A549 (cell line): ENCODE measurements at regions not wholly inside any gene's neighbourhood (a gene's known extent, or its start where the extent isn't known, plus 50 kb on each side); places are given as distances from the start of the nearest gene placed in this dataset.

Source experiments
- ATAC-seq, 2 experiments: fragments of 200-7000 bp in 1 of 2; fragments of >200 bp in 1 of 2; cut with Nextera tagmentation in 1 of 2; cut with Tn5 transposase in 1 of 2; 3 replicates each; pipeline versions ENCODE4 v1.8.0 to v1.9.1; 2018 to 2020; ENCODE audit warnings: mild to moderate bottlenecking in 1 of 2, moderate library complexity in 1 of 2
- CTCF ChIA-PET: fragments of 300-600 bp; sonication (Branson Sonifier 250); formaldehyde crosslinking; extraction: SDS; loops from one replicate; lab custom pipeline; 2021; ENCODE audit warnings: antibody characterized with exemption, inconsistent platforms; lab: Yijun Ruan, JAX
- POLR2A ChIA-PET: fragments of 350-600 bp; formaldehyde crosslinking; extraction: SDS; loops from one replicate; lab custom pipeline; 2021; ENCODE audit warnings: antibody characterized with exemption, inconsistent platforms; lab: Yijun Ruan, JAX
- DNase-seq, 2 experiments: peaks; one replicate each; pipeline versions ENCODE4 v3.0.0 to v3.0.0-alpha.2; 2011 to 2016; ENCODE audit warnings: low read depth in 1 of 2, low spot score in 1 of 2
- FAIRE-seq: peaks from 2 replicates; lab custom pipeline; 2011; peaks lifted over from hg19 to GRCh38; lab: Jason Lieb, UNC
- H3K27ac ChIP-seq, 2 experiments: fragments of >200 bp; sonication (Bioruptor Twin); formaldehyde crosslinking; 3 replicates each; pipeline ENCODE4 v1.5.1; 2016 to 2017
- H3K4me1 ChIP-seq: fragments of >200 bp; sonication (Bioruptor Twin); formaldehyde crosslinking; 3 replicates; pipeline ENCODE4 v1.6.1; 2016
- H3K4me2 ChIP-seq: fragments of >200 bp; sonication (Bioruptor Twin); formaldehyde crosslinking; 3 replicates; pipeline ENCODE4 v1.6.1; 2016
- H3K4me3 ChIP-seq: fragments of >200 bp; sonication (Bioruptor Twin); formaldehyde crosslinking; 3 replicates; pipeline ENCODE4 v1.5.1; 2016
- H3K9me3 ChIP-seq: fragments of >200 bp; sonication (Bioruptor Twin); formaldehyde crosslinking; 3 replicates; pipeline ENCODE4 v1.6.1; 2016
- CBX2 ChIP-seq: fragments of 200-600 bp; sonication (generic); IDR thresholded peaks from 2 replicates; pipeline ENCODE4 v1.6.1; 2016; ENCODE audit warnings: low read depth, mild to moderate bottlenecking, borderline replicate concordance
- CBX8 ChIP-seq: fragments of 200-600 bp; sonication (generic); IDR thresholded peaks from 2 replicates; pipeline ENCODE4 v1.6.1; 2016
- CTCF ChIP-seq: fragments of >200 bp; sonication (Bioruptor Twin); formaldehyde crosslinking; IDR thresholded peaks from 3 replicates; pipeline ENCODE4 v1.5.1; 2016
- EHMT2 ChIP-seq: fragments of 200-600 bp; sonication (generic); IDR thresholded peaks from 2 replicates; pipeline ENCODE4 v1.6.1; 2016; ENCODE audit warnings: antibody characterized with exemption, low read depth, mild to moderate bottlenecking, moderate library complexity
- ESRRA ChIP-seq: fragments of 150-350 bp; IDR thresholded peaks from 2 replicates; pipeline ENCODE4 v1.6.1; 2014; ENCODE audit warnings: mild to moderate bottlenecking, low read length, borderline replicate concordance
- FOSB ChIP-seq: fragments of 250-450 bp; sonication (Bioruptor Pico); IDR thresholded peaks from 2 replicates; pipeline ENCODE4 v1.5.0; 2020; ENCODE audit warnings: mild to moderate bottlenecking, moderate library complexity
- GATA3 ChIP-seq: IDR thresholded peaks from 2 replicates; pipeline ENCODE4 v1.6.1; 2012; ENCODE audit warnings: borderline replicate concordance
- HEYL ChIP-seq: fragments of 250-450 bp; sonication (Bioruptor Pico); IDR thresholded peaks from 2 replicates; pipeline ENCODE4 v1.8.0; 2021; ENCODE audit warnings: mild to moderate bottlenecking, moderate library complexity
- HOXB13 ChIP-seq: fragments of 250-450 bp; sonication (Bioruptor Pico); IDR thresholded peaks from 2 replicates; pipeline ENCODE4 v1.5.0; 2020; ENCODE audit warnings: low read depth, mild to moderate bottlenecking, moderate library complexity
- KDM5A ChIP-seq: fragments of 200-600 bp; sonication (generic); IDR thresholded peaks from 2 replicates; pipeline ENCODE4 v1.6.1; 2016; ENCODE audit warnings: antibody characterized with exemption, mild to moderate bottlenecking
- MAFK ChIP-seq: fragments of 450-650 bp; IDR thresholded peaks from 2 replicates; pipeline ENCODE4 v1.6.1; 2014; ENCODE audit not compliant: partially characterized antibody
- NFE2L2 ChIP-seq: fragments of 150-350 bp; conservative IDR thresholded peaks from 2 replicates; pipeline ENCODE4 v1.6.1; 2014; ENCODE audit warnings: low read length
- NPAS2 ChIP-seq: fragments of 250-450 bp; sonication (Bioruptor Pico); IDR thresholded peaks from 2 replicates; pipeline ENCODE4 v1.8.0; 2022; ENCODE audit warnings: mild to moderate bottlenecking, moderate library complexity, borderline replicate concordance
- PBX3 ChIP-seq: IDR thresholded peaks from 2 replicates; pipeline ENCODE4 v1.6.1; 2012
- PHF8 ChIP-seq: fragments of 200-600 bp; sonication (generic); IDR thresholded peaks from 2 replicates; pipeline ENCODE4 v1.6.1; 2016; ENCODE audit warnings: low read depth, mild to moderate bottlenecking, antibody characterized with exemption, moderate library complexity, borderline replicate concordance
- RAD21 ChIP-seq, 2 experiments: fragments of >200 bp in 1 of 2; sonication (Bioruptor Twin) in 1 of 2; formaldehyde crosslinking in 1 of 2; IDR thresholded peaks in 1 of 2; conservative IDR thresholded peaks in 1 of 2; 2 replicates in 1 of 2; 3 replicates in 1 of 2; pipeline ENCODE4 v1.6.1; 2012 to 2018; ENCODE audit warnings: inconsistent platforms in 1 of 2
- RARB ChIP-seq: fragments of 250-450 bp; sonication (Bioruptor Pico); IDR thresholded peaks from 2 replicates; pipeline ENCODE4 v1.8.0; 2021; ENCODE audit warnings: mild to moderate bottlenecking, moderate library complexity
- RCOR1 ChIP-seq: fragments of 150-350 bp; IDR thresholded peaks from 2 replicates; pipeline ENCODE4 v1.6.1; 2014; ENCODE audit warnings: antibody characterized with exemption, low read length, low read depth
- RNF2 ChIP-seq: fragments of 200-600 bp; sonication (generic); IDR thresholded peaks from 2 replicates; pipeline ENCODE4 v1.6.1; 2016; ENCODE audit warnings: low read depth, mild to moderate bottlenecking, antibody characterized with exemption, moderate library complexity, borderline replicate concordance
- WGBS: methylation state at CpG from one replicate; pipeline ENCODE4 v1.1.6; 2017; ENCODE audit errors: missing lambda C conversion rate; 5-methylcytosine and 5-hydroxymethylcytosine counted together
- TF ChIP-seq, protein P1 (sequence below): fragments of 450-650 bp; IDR thresholded peaks from 2 replicates; pipeline ENCODE4 v1.6.1; 2014; ENCODE audit warnings: antibody characterized with exemption
- TF ChIP-seq, protein P2 (sequence below): fragments of 250-450 bp; sonication (Bioruptor Pico); IDR thresholded peaks from 2 replicates; pipeline ENCODE4 v1.5.0; 2021; ENCODE audit warnings: mild to moderate bottlenecking, moderate library complexity, borderline replicate concordance
- TF ChIP-seq, protein P3 (sequence below): fragments of >200 bp; sonication (Bioruptor Twin); formaldehyde crosslinking; IDR thresholded peaks from 2 replicates; pipeline ENCODE4 v1.6.1; 2016

- ChIA-PET POLR2A (no interaction called here), CTCF (no interaction called here)
Measured at GRCh38 chr9:80417211-80417773, 845.5 kb downstream of the TLE4 start.

DNA sequence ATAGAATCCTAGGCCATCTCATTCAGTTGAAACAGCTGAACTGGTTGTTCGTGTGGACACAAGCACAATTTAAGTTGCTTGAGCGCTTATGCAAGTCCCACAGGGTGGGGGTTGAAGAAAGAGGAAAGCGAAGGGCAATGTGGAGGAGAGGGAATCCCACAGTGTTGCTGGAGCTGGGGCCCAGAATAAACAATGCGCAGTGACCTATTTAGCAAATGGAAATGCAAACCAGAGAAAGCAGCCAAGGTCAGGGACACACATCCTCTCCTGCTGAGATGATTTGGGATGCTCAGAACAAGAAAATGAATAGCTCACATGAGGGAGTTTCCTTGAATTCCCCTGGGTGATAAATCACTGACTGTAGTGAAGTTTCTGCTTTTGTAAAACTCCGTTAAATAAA, 838.3 kb downstream of the TLE4 start:
- TF ChIP-seq GATA3: no peak
- TF ChIP-seq ESRRA: no peak
- no peak for TF ChIP-seq NFE2L2
- no peak for TF ChIP-seq RCOR1
- TF ChIP-seq KDM5A: no peak
- TF ChIP-seq FOSB: no peak
- TF ChIP-seq RAD21 (conservative IDR thresholded peaks at IDR 0.05 in 1 of 2, IDR thresholded peaks at IDR 0.05 in 1 of 2): no peak
- TF ChIP-seq RARB: no peak
- TF ChIP-seq CTCF: no peak
- TF ChIP-seq EHMT2: no peak
- TF ChIP-seq, all 56 proteins: peak for 0
- Histone ChIP-seq H3K4me1 (no peaks in the 10 kb centered on the region), H3K27ac (no peak overlapping the region), H3K4me3 (no peak overlapping the region), H3K4me2 (no peak overlapping the region), H3K9me3 (no peaks in the 10 kb centered on the region)
- POLR2A ChIA-PET: no interaction called here
- DNase-seq: no peak
- 24% methylated on average over 5 of the region's 5 CpGs for WGBS
- CTCF ChIA-PET: no interaction called here
- no peak for ATAC-seq
- no peak for FAIRE-seq

More at GRCh38 chr9:80417211-80417773, 845.5 kb downstream of the TLE4 start:
- Histone ChIP-seq H3K4me3 (no peak overlapping the region), H3K4me1 (no peaks in the 10 kb centered on the region), H3K9me3 (peaks cover 7% of the 10 kb centered on the region; the same call in 1 of the 3 replicates), H3K27ac (no peak overlapping the region), H3K4me2 (no peak overlapping the region)
- DNase-seq (no peak), ATAC-seq (no peak), FAIRE-seq (peak; percentile 56)
- TF ChIP-seq, protein P1, sequence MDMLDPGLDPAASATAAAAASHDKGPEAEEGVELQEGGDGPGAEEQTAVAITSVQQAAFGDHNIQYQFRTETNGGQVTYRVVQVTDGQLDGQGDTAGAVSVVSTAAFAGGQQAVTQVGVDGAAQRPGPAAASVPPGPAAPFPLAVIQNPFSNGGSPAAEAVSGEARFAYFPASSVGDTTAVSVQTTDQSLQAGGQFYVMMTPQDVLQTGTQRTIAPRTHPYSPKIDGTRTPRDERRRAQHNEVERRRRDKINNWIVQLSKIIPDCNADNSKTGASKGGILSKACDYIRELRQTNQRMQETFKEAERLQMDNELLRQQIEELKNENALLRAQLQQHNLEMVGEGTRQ: no peak
- TF ChIP-seq PBX3: no peak
- no peak for TF ChIP-seq RARB
- no peak for TF ChIP-seq CBX2
- TF ChIP-seq CBX8: no peak
- no peak for TF ChIP-seq HOXB13
- no peak for TF ChIP-seq MAFK
- TF ChIP-seq KDM5A: no peak
- TF ChIP-seq, protein P2, sequence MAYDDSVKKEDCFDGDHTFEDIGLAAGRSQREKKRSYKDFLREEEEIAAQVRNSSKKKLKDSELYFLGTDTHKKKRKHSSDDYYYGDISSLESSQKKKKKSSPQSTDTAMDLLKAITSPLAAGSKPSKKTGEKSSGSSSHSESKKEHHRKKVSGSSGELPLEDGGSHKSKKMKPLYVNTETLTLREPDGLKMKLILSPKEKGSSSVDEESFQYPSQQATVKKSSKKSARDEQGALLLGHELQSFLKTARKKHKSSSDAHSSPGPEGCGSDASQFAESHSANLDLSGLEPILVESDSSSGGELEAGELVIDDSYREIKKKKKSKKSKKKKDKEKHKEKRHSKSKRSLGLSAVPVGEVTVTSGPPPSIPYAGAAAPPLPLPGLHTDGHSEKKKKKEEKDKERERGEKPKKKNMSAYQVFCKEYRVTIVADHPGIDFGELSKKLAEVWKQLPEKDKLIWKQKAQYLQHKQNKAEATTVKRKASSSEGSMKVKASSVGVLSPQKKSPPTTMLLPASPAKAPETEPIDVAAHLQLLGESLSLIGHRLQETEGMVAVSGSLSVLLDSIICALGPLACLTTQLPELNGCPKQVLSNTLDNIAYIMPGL (CRISPR knock-in tag): no peak
- TF ChIP-seq RNF2: no peak
- no peak for TF ChIP-seq HEYL
- no peak for TF ChIP-seq ESRRA
- no peak for TF ChIP-seq PHF8
- TF ChIP-seq, protein P3, sequence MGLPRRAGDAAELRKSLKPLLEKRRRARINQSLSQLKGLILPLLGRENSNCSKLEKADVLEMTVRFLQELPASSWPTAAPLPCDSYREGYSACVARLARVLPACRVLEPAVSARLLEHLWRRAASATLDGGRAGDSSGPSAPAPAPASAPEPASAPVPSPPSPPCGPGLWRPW: no peak
- TF ChIP-seq NPAS2: no peak
